Erythroblast (primary cell): ENCODE measurements at regions not wholly inside any gene's neighbourhood (a gene's known extent, or its start where the extent isn't known, plus 50 kb on each side); places are given as distances from the start of the nearest gene placed in this dataset.

Experiments used
- GATA1 ChIP-seq: IDR thresholded peaks from 2 replicates; pipeline ENCODE4 v1.6.1; 2011; ENCODE audit warnings: low read depth, mild to moderate bottlenecking, control low read depth, low read length, moderate library complexity
- POLR2A ChIP-seq: IDR thresholded peaks from 2 replicates; pipeline ENCODE4 v1.6.1; 2011; ENCODE audit warnings: mild to moderate bottlenecking, low read length

- no peak for TF ChIP-seq POLR2A
- no peak for TF ChIP-seq GATA1
These were observed 169.2 kb upstream of the IRS2 start for GRCh38 chr13:109955598-109955997.
